ENCODE measurements at regions not wholly inside any gene's neighbourhood (a gene's known extent, or its start where the extent isn't known, plus 50 kb on each side); places are given as distances from the start of the nearest gene placed in this dataset.

GRCh38 chr22:19637408-19638281 lies 76.7 kb upstream of the SEPTIN5 start (continued):
- TF ChIP-seq ATF3 (IDR thresholded peaks at IDR 0.05): no peak
- no peak for TF ChIP-seq SIN3A (IDR thresholded peaks at IDR 0.05; ENCODE audit: low read depth)
- no peak for TF ChIP-seq EZH2 (IDR thresholded peaks at IDR 0.05)

- no peak for ATAC-seq
- POLR2A ChIA-PET: no interaction called here
Observed at GRCh38 chr22:19638282-19639015, 75.9 kb upstream of the SEPTIN5 start.

More at GRCh38 chr22:19638282-19639015, 75.9 kb upstream of the SEPTIN5 start:
- ChIA-PET RAD21 (ENCODE audit: low non-redundant PET in 1 of 2, low total read pairs in 2 of 2, uncharacterized antibody in 2 of 2, unreplicated experiment in 2 of 2) (no interaction called here), CTCF (no interaction called here)
- intact Hi-C loops (cut with micrococcal nuclease): no loop called here
- Histone ChIP-seq H3K4me1 (ENCODE audit: control insufficient read depth in 1 of 2, insufficient read depth in 2 of 2, low read length in 2 of 2) (peaks cover 0 to 10% of the 10 kb centered on the region in 2 experiments; a peak in 2 of 4 replicates), H3K27me3 (ENCODE audit: insufficient read depth, low read length) (no peaks in the 10 kb centered on the region), H4K20me1 (ENCODE audit: insufficient read depth) (no peaks in the 10 kb centered on the region), H3K27ac (ENCODE audit: low read depth, low read length) (no peak overlapping the region), H3K9me2 (ENCODE audit: insufficient read depth) (no peaks in the 10 kb centered on the region), H3K79me2 (ENCODE audit: insufficient read depth, low read length) (no peaks in the 10 kb centered on the region), H3K36me3 (ENCODE audit: control insufficient read depth in 1 of 2, insufficient read depth in 2 of 2, low read length in 2 of 2) (no peaks in the 10 kb centered on the region), H3K4me3 (replicated peaks in 1 of 2; ENCODE audit: low read depth in 1 of 2, low read length in 2 of 2) (no peak overlapping the region), H3K9ac (ENCODE audit: low read length) (no peak overlapping the region), H2AFZ (ENCODE audit: low read depth, low read length, poor library complexity, severe bottlenecking) (no peak overlapping the region), H3K4me2 (ENCODE audit: low read length) (no peak overlapping the region), H3K9me3 (ENCODE audit: control insufficient read depth in 1 of 2, insufficient read depth in 1 of 2, low read depth in 1 of 2, low read length in 2 of 2) (no peaks in the 10 kb centered on the region)
- no peak for TF ChIP-seq REST (IDR thresholded peaks at IDR 0.05; ENCODE audit: low read depth)
- no peak for TF ChIP-seq MAX (IDR thresholded peaks at IDR 0.05)
- no peak for TF ChIP-seq EGR1 (IDR thresholded peaks at IDR 0.05; ENCODE audit: low read depth)
- TF ChIP-seq ELF1 (IDR thresholded peaks at IDR 0.05; ENCODE audit: borderline replicate concordance, low read depth): no peak
- no peak for TF ChIP-seq EZH2 (IDR thresholded peaks at IDR 0.05)
- TF ChIP-seq SP1 (IDR thresholded peaks at IDR 0.05; ENCODE audit: low read depth): no peak
- no peak for TF ChIP-seq ZBTB33 (IDR thresholded peaks at IDR 0.05; ENCODE audit: extremely low read depth, insufficient replicate concordance, low read length)
- DNase-seq (ENCODE audit: low read depth, low spot score): no peak
- BruUV-seq (replicated peaks): no TSS peak
